ENCODE measurements at regions not wholly inside any gene's neighbourhood (a gene's known extent, or its start where the extent isn't known, plus 50 kb on each side); places are given as distances from the start of the nearest gene placed in this dataset.

- no peak for TF ChIP-seq CTCF (conservative IDR thresholded peaks at IDR 0.05 in 1 of 2, IDR thresholded peaks at IDR 0.05 in 1 of 2; ENCODE audit: extremely low read depth in 1 of 2, insufficient read depth in 1 of 2, low read depth in 1 of 2, low read length in 2 of 2)
- no peak for TF ChIP-seq EZH2 (IDR thresholded peaks at IDR 0.05; ENCODE audit: borderline replicate concordance, low read length)
Observed at GRCh38 chr13:103157016-103157415, 90.8 kb upstream of the SLC10A2 start.

Measured in mammary epithelial cell (primary cell).